Breast epithelium (tissue), 4 donors: ENCODE measurements at regions not wholly inside any gene's neighbourhood (a gene's known extent, or its start where the extent isn't known, plus 50 kb on each side); places are given as distances from the start of the nearest gene placed in this dataset.

ENCODE experiments used
- DNase-seq, 2 donors: peaks; one replicate each; pipeline ENCODE4 v3.0.0-alpha.2; 2019; ENCODE audit warnings: low spot score in 2 of 2
- H3K27ac ChIP-seq, 2 donors: fragments of 200-600 bp; sonication (generic) in 1 of 2; one replicate each; pipeline ENCODE4 v1.5.1; 2016 to 2019; ENCODE audit warnings: mild to moderate bottlenecking in 1 of 2
- H3K27me3 ChIP-seq, 2 donors: fragments of 200-600 bp; sonication (generic) in 1 of 2; one replicate each; pipeline versions ENCODE4 v1.5.1 to v1.6.0; 2017 to 2019; ENCODE audit warnings: control low read depth in 1 of 2, mild to moderate bottlenecking in 1 of 2
- H3K36me3 ChIP-seq: fragments of 200-600 bp; one replicate; pipeline ENCODE4 v1.5.1; 2019
- H3K4me1 ChIP-seq, 2 donors: fragments of 200-600 bp; sonication (generic); one replicate each; pipeline ENCODE4 v1.5.1; 2016 to 2019; ENCODE audit warnings: control low read depth in 1 of 2
- H3K4me3 ChIP-seq, 3 donors: fragments of 200-600 bp; sonication (generic); 1 replicate in 2 of 3; 2 replicates in 1 of 3; pipeline ENCODE4 v1.5.1; 2016 to 2019; ENCODE audit warnings: mild to moderate bottlenecking in 3 of 3, moderate library complexity in 2 of 3
- H3K9me3 ChIP-seq, 2 donors: fragments of 200-600 bp; sonication (generic) in 1 of 2; one replicate each; pipeline ENCODE4 v1.5.1; 2016 to 2019; ENCODE audit warnings: control low read depth in 1 of 2
- POLR2A ChIP-seq: fragments of 450-650 bp; IDR thresholded peaks from one replicate; pipeline ENCODE4 v1.6.1; 2016; ENCODE audit warnings: antibody characterized with exemption, mild to moderate bottlenecking, moderate library complexity
- POLR2AphosphoS5 ChIP-seq, 3 donors: sonication (generic); formaldehyde crosslinking; IDR thresholded peaks; one replicate each; pipeline ENCODE4 v1.6.1; 2017; ENCODE audit warnings: antibody characterized with exemption in 3 of 3
- intact Hi-C: fragments of 100-400 bp; cut with DNase I; formaldehyde crosslinking; loops from one replicate; pipeline ENCODE4 v1.15.1; 2023; ENCODE audit warnings: low total_unique reads
- TF ChIP-seq, protein P1 (sequence below), 3 donors: fragments of 450-650 bp; IDR thresholded peaks; one replicate each; pipeline ENCODE4 v1.5.1; 2016 to 2017; ENCODE audit warnings: antibody characterized with exemption in 3 of 3, mild to moderate bottlenecking in 3 of 3, moderate library complexity in 3 of 3

- TF ChIP-seq, protein P1, sequence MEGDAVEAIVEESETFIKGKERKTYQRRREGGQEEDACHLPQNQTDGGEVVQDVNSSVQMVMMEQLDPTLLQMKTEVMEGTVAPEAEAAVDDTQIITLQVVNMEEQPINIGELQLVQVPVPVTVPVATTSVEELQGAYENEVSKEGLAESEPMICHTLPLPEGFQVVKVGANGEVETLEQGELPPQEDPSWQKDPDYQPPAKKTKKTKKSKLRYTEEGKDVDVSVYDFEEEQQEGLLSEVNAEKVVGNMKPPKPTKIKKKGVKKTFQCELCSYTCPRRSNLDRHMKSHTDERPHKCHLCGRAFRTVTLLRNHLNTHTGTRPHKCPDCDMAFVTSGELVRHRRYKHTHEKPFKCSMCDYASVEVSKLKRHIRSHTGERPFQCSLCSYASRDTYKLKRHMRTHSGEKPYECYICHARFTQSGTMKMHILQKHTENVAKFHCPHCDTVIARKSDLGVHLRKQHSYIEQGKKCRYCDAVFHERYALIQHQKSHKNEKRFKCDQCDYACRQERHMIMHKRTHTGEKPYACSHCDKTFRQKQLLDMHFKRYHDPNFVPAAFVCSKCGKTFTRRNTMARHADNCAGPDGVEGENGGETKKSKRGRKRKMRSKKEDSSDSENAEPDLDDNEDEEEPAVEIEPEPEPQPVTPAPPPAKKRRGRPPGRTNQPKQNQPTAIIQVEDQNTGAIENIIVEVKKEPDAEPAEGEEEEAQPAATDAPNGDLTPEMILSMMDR (IDR thresholded peaks at IDR 0.05), result no peak
- TF ChIP-seq POLR2AphosphoS5 (IDR thresholded peaks at IDR 0.05), result no peak
- no peak for TF ChIP-seq POLR2A
- no peaks in the 10 kb centered on the region for H3K4me1 ChIP-seq
- intact Hi-C loops, result loop anchor here (10.0 kb wide), 1 partner anchor 1151 kb away; no protein-coding TSS in a partner anchor
Observed at GRCh38 chr22:25485626-25486545, 78.6 kb upstream of the GRK3 start.

GRCh38 chr22:25487508-25487907 lies 77.0 kb upstream of the GRK3 start:
- no peaks in the 10 kb centered on the region for H3K36me3 ChIP-seq
- no peak for TF ChIP-seq POLR2A
- no peak for TF ChIP-seq POLR2AphosphoS5 (IDR thresholded peaks at IDR 0.05)
- TF ChIP-seq, protein P1 (IDR thresholded peaks at IDR 0.05), result no peak
- intact Hi-C loops, result loop anchor here (10.0 kb wide), 1 partner anchor 1153 kb away; no protein-coding TSS in a partner anchor
- no peaks in the 10 kb centered on the region for H3K4me1 ChIP-seq
- no peak for DNase-seq
- no peak overlapping the region for H3K4me3 ChIP-seq
- no peaks in the 10 kb centered on the region for H3K9me3 ChIP-seq
- no peak overlapping the region for H3K27ac ChIP-seq
- no peaks in the 10 kb centered on the region for H3K27me3 ChIP-seq

More at GRCh38 chr22:25485626-25486545, 78.6 kb upstream of the GRK3 start:
- no peaks in the 10 kb centered on the region for H3K36me3 ChIP-seq
- no peaks in the 10 kb centered on the region for H3K9me3 ChIP-seq
- H3K27ac ChIP-seq, result no peak overlapping the region
- H3K27me3 ChIP-seq, result no peaks in the 10 kb centered on the region
- no peak for DNase-seq
- H3K4me3 ChIP-seq, result no peak overlapping the region

GRCh38 chr22:25488244-25489020 lies 76.0 kb upstream of the GRK3 start:
- TF ChIP-seq, protein P1 (IDR thresholded peaks at IDR 0.05), result no peak
- no peak for TF ChIP-seq POLR2AphosphoS5 (IDR thresholded peaks at IDR 0.05)
- no peak for TF ChIP-seq POLR2A

DNA sequence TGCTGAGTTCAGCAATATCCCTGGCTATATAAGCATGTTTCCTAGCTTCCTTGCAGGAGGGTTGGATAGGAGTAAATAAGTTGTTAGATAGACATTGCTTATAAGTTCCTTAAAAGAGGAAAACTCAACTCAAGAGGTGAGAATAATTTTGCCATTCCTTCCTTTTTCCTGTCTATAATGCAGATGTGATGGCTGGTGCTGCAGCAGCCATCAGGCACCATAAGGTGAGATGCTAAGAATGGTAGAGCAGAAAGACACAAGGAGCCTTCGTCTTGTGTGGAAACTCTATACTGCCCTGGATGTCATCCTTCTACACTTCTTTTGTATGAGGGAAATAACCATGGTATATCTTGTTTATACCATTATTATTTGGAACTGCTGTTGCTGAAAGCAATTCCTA lies 74.5 kb upstream of the GRK3 start:
- H3K4me3 ChIP-seq, result no peak overlapping the region
- H3K9me3 ChIP-seq, result no peaks in the 10 kb centered on the region
- no peak for DNase-seq
- intact Hi-C loops, result loop anchor here (10.0 kb wide), 1 partner anchor 1155 kb away; no protein-coding TSS in a partner anchor
- no peaks in the 10 kb centered on the region for H3K27me3 ChIP-seq
- H3K27ac ChIP-seq, result no peak overlapping the region
- TF ChIP-seq, protein P1 (IDR thresholded peaks at IDR 0.05), result no peak
- TF ChIP-seq POLR2AphosphoS5 (IDR thresholded peaks at IDR 0.05) (no peak), POLR2A (no peak)
- no peaks in the 10 kb centered on the region for H3K4me1 ChIP-seq
- no peaks in the 10 kb centered on the region for H3K36me3 ChIP-seq

More at GRCh38 chr22:25488244-25489020, 76.0 kb upstream of the GRK3 start:
- no peaks in the 10 kb centered on the region for H3K9me3 ChIP-seq
- H3K4me3 ChIP-seq, result no peak overlapping the region
- peak in 1 of 2 donors; percentile 68 for DNase-seq
- no peaks in the 10 kb centered on the region for H3K36me3 ChIP-seq
- no peaks in the 10 kb centered on the region for H3K27me3 ChIP-seq
- no peak overlapping the region for H3K27ac ChIP-seq
- intact Hi-C loops, result loop anchor here (10.0 kb wide), 1 partner anchor 1154 kb away; no protein-coding TSS in a partner anchor
- H3K4me1 ChIP-seq, result no peaks in the 10 kb centered on the region
